ENCODE measurements at regions not wholly inside any gene's neighbourhood (a gene's known extent, or its start where the extent isn't known, plus 50 kb on each side); places are given as distances from the start of the nearest gene placed in this dataset.

- no peak for DNase-seq (ENCODE audit: low spot score)
These were observed 184.1 kb upstream of the GMDS start for GRCh38 chr6:2429460-2429859.

GRCh38 chr6:2429032-2429431 is 183.6 kb upstream of the GMDS start:
- no peak for DNase-seq (ENCODE audit: low spot score)

GRCh38 chr6:2426561-2427340 is 181.3 kb upstream of the GMDS start:
- DNase-seq (ENCODE audit: low spot score), result no peak

- DNase-seq (ENCODE audit: low spot score), result no peak
These were observed 170.8 kb upstream of the GMDS start for GRCh38 chr6:2416128-2416712.

- DNase-seq (ENCODE audit: low spot score), result no peak
These were observed 169.6 kb upstream of the GMDS start for GRCh38 chr6:2414885-2415547.

GRCh38 chr6:2412731-2413130 is 167.3 kb upstream of the GMDS start:
- no peak for DNase-seq (ENCODE audit: low spot score)

GRCh38 chr6:2410656-2411380 is 165.4 kb upstream of the GMDS start:
- no peak for DNase-seq (ENCODE audit: low spot score)

GRCh38 chr6:2407525-2407924 is 162.1 kb upstream of the GMDS start:
- DNase-seq (ENCODE audit: low spot score), result no peak

GRCh38 chr6:2404211-2404929 is 159.0 kb upstream of the GMDS start:
- DNase-seq (ENCODE audit: low spot score), result no peak

GRCh38 chr6:2403546-2403945 is 158.1 kb upstream of the GMDS start:
- no peak for DNase-seq (ENCODE audit: low spot score)

GRCh38 chr6:2396846-2397630 is 151.6 kb upstream of the GMDS start:
- DNase-seq (ENCODE audit: low spot score), result no peak

GRCh38 chr6:2396042-2396657 is 150.7 kb upstream of the GMDS start:
- DNase-seq (ENCODE audit: low spot score), result no peak

- no peak for DNase-seq (ENCODE audit: low spot score)
These were observed 143.3 kb upstream of the GMDS start for GRCh38 chr6:2388554-2389324.

- no peak for DNase-seq (ENCODE audit: low spot score)
These were observed 142.0 kb upstream of the GMDS start for GRCh38 chr6:2387445-2387844.

- no peak for DNase-seq (ENCODE audit: low spot score)
These were observed 140.1 kb upstream of the GMDS start for GRCh38 chr6:2385471-2385983.

- DNase-seq (ENCODE audit: low spot score), result no peak
These were observed 139.1 kb upstream of the GMDS start for GRCh38 chr6:2384528-2384927.

GRCh38 chr6:2381872-2382661 is 136.7 kb upstream of the GMDS start:
- DNase-seq (ENCODE audit: low spot score), result no peak

GRCh38 chr6:2378891-2379652 is 133.7 kb upstream of the GMDS start:
- DNase-seq (ENCODE audit: low spot score), result no peak
